HG02763 (cell line): ENCODE measurements at regions not wholly inside any gene's neighbourhood (a gene's known extent, or its start where the extent isn't known, plus 50 kb on each side); places are given as distances from the start of the nearest gene placed in this dataset.

Source experiments
- ATAC-seq: cut with Tn5 transposase; IDR thresholded peaks from one replicate; pipeline ENCODE4 v1.9.1; 2021; ENCODE audit warnings: mild to moderate bottlenecking, moderate library complexity; ENCODE audit not compliant: unreplicated experiment

DNA sequence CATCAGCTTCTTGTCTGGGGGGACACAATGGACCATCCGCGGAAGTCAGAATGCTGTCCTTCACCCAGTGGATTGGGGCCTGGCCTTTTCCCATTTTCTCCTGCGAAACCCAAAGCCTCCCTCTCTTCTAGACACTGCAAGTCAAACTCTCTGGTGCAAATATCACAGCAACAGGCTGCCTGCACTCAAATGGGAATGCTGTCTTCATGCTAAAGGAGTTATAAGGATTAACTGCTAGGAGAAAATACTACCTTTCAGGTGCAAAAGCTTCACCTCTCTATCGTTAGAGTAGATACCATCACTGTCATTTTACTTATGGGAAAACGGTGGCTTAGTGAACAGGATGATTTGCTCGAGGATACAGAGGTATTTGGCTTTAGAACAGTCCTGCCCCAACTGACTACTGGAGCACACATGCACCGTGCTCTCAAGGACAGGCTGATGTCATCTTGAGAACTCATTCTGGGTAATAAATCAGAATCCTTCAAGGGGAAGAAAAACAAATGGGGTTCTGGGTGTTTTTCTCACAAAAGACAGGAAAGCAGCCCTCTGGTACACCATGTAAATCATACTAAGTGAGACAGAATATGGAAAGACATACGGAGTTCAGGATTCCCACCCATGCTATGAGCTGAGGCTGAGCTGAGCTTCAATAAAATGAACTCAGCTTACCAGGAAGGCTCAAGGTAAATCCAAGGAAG is 100.9 kb downstream of the SAMD9 start:
- no peak for ATAC-seq

DNA sequence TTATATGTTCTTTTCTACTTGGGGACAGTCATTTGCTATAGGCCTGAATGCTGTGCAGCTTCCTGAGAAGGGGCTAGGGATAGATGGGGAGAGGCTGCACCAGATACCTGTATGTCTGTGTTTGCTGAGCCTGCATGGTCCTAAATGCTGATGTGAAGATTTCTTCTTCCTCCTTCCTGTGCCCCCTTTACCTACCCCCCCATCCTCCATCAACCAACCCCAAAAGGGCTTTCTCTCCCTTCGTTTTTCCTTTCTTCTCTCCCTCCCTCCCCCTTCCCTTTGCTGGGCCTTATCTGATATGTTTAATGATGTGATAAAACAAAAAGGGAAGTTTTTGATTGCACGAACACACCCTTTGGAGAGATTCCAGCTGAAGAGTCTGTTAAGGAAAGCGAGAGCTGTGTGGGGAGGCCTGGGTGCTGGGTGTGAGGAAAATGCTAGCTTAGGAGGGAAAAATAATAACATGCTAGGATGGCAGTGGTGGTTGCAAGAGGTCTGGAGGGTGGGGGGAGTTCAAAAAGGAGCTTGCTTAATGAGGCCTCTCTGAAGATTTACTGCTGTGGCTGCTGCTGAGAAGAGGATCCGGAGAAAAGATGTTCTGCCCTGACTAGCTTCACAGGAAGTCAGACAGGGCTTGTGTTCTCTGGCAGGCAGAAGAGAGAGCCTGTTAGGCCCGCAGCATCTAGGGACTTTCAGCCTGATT is 101.8 kb downstream of the SAMD9 start:
- no peak for ATAC-seq

DNA sequence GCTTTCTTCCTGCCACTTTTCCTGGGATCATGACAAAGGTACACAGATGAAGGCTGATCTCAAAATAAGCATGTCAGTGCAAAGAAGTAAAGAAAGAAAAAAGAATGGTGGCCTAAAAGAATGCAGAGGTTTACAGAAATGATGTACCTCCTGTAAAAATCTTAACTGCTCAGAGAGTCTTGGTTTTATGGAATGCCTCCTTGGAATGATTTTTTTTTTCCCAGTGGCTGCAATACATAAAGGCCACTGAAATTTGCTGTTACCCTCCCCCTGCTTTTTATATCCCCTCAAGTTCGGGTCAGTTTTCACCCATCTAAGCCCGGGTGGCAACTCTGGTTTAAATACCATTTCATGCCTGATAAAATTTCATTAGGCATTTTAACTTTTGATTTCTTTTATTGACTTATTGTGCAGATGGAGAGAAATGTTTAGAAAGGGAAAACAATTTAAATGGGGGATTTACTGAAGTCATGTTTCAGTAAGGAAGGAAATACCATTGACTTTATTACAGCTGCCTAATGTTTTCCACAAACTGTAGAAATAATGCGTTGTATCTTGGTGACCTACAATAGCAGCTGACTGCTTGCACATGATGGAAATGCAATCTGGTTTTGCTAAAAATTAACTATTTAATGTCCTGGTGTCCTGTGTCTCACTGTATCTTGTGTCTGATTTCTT is 102.5 kb downstream of the SAMD9 start:
- no peak for ATAC-seq

DNA sequence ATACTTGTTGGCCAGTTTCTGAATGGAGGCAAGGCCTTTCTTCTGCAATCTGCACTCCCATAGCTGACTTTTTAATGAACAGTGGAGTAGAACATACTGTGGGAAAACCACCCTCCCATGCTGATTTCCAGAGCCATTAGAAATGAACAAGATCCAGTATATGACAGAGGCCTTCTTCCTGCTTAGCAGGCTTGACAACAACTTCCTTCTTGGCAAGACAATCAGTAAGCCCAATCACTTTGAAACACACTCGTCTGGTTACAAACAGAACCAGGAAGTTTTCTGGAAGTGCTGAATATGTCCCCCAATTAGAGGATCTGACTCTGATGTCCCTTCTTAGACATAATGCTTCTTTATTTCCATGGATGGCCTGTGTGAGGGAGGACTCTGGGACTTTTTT is 103.4 kb downstream of the SAMD9 start:
- ATAC-seq = no peak

DNA sequence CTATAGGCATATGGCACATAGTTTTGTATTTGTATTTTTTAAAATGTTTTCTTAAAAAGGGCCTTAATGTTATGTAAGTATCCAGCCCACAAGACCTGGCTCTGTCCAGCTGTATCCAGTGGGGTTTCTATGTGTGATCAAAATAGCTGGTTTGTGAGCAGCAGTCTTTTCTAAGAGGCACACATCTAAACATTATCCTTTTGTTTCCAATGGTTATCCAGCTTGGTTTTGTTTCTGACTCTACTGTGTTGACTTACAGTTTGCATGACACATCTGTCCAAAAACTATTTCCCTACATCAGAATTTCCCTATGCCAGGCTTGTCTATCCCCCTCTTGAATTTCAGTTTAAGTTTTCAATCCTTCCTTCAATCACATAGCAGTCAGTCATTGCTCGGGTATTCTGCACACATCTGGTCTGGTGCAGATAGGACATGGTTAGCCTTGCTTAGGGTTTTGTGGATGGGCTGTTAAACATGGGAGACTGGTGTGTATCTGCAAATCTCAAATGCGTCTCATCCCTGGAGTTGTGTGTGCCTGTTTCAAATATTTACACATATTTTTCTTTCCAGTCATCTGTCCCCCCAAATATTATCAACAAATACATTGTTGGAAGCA is 104.2 kb downstream of the SAMD9 start:
- no peak for ATAC-seq

DNA sequence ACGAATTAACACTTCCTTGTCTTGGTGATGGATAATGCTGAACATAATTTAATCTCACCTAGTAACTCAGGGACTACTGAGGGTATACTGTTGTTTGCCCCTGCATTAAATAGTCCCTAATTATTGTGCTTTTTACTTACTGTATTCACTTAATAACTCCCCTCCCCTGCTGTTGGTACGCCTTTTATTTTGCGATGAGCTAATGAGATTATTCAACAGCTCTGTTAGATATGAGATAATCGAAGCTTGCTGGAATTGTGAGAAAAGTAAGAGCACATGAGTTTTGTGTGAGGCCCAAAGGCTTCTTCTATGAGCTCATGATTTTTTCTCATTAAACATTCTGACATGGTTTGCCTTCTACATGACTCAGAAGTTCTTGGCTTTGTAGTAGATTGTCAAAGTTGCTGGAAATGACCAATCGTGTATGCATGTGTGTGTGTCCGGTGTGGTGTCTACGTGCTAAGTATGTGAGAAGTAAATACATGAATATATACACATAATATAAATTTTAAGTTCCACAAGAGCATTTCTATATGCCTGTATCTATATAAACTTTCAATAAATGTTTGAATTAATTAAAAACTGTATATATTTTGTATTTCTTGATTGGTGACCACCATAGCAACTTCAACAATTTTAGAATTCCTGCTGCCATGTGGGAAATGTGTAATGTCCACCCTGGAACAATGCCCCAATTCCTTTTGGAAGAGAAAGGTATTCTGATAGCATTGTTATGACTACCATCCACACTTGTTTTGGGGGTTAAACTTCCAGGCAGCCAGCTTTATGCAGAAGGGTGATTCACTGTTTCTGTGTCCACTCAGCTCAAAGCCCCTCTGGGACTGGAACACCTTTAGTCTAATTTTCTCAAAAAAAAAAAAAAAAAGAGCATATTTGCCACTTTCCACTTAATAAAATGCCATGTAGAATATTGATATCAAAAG is 106.2 kb downstream of the SAMD9 start:
- no peak for ATAC-seq

DNA sequence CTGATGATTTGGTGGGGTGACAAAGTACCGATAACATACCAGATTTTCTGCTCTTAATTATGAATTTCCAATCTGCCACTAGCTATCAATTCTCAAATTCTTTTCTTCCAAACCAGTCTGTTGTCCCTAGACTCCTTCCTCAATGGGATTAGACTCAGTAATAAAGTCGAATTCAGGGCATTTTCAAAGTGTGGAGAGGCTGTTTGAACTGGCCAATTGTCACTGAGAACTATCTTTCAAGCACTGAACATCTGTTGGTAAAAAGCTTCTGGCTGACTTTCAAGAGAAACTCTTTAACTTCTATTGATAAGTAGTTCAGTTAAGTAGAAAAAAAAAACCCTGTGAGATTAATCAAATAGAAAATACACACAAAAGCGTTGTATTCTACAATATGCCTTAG is 108.9 kb downstream of the SAMD9 start:
- no peak for ATAC-seq

DNA sequence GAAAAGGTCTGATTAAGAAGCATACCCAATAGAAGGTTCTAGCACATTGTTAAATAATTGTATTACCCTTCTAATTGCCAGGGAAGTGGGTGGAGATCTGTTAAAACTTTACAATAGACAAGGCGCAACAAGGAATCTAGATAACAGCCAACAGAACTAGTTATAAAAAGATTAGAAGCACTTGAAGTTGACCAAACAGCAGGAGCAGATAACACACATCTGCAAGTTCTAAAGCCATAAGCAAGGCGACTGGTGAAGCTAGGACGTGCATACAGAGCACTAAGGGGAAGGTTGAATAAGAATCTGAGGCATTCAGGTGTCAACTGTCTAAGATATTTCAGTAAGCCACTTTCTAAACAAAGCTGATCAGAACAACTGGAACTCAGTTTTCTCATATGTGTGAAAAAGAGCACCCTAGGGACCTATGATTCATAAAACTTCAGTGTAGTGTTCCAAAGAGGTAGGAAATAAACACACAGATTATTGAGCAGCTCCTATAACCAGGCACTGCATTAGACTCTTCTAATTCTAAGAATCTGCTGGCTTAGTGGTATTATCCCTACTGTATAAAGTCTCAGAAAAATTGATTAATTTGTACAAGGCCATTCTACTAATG is 111.2 kb downstream of the SAMD9 start:
- ATAC-seq = no peak

DNA sequence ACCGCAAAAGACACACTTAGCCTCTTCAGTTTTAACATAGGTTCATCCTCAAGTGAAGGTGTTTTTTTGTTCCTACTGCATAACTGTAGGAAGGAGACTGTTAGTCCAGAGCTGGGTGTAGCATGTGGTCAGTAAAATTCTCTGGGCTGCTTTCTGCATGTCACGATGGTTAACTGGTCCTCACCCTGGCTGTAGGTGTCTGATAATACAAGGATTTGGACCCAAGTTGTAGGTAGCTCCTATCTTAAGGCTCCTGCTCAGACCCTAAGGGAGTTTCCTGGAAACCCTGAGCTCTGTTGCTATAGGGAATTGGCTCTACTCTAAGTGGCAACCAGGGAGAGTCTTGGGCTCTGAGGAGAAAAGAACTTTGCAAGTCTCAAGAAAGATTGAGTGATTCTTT is 112.9 kb downstream of the SAMD9 start:
- no peak for ATAC-seq

DNA sequence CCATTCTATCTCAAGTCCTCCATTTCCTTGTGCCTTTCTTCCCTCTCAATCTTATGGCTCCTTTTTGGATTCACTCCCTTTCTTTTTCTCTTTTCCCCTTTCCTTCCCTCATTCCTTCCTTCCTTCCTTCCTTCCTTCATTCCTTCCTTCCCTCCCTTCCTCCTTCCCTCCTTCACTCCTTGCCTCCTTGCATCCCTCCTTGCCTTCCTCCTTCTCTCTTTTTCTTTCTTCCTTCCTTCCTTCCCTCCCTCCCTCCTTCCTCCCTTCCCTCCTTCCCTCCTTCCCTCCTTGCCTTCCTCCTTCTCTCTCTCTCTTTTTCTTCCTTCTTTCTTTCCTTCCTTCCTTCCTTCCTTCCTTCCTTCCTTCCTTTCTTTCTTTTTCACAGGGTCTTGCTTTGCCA is 120.1 kb downstream of the SAMD9 start:
- ATAC-seq = no peak

DNA sequence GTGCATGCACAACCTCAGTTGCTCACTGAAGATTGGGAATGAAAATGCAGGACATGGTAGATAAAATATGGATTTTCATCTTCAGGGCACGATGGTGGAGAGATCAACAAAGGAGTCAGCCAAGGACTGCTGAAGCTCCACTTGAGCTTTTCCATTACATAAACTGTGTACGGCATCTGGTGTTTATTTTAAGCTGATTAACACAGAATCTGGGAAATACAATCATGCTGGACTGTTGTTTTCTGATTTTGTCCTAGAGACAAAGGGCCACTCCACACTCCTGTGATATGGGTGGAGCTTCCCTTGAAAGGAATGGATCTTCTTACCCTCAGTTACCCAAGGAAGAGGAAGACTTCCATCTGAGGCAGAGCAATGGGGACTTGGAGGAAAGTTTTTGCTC is 120.6 kb downstream of the SAMD9 start:
- no peak for ATAC-seq

DNA sequence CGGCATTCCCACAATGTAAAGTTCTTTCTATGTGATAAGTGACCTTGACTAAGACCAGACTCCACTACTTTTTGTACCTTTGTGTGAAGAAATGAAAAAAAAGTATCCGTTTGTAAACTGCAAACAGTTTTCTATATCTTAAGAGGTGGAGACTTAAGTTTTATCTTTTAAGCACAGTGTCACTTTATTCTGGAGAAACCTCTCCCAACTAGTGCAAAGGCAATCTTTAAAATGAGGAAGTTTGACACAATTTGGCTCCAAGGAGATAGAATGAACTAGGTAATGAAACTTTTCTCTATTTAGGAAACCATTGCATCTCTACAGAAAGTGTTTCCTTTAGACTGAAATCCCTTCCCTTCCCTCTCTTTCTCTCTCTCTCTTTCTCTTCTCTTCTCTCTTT is 122.9 kb downstream of the SAMD9 start:
- ATAC-seq = no peak

DNA sequence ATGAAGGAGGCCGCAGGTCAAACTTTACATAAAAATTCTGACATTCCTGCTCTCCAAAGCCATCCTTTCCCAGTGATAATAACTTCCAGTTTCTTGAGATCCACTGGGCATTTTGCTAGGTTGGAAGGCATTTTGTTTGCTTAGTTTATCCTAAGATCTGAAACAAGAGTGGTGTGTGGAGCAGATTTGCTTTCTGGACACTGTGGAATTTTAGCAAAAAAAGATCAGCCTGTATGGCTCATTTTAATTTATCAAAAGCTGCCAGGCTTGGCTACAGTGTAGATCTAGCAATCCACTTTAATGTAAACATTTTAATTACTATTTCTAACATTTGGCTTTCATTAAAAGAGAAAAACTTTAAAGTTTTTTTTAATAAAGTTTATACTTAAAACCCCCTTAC is 124.8 kb downstream of the SAMD9 start:
- no peak for ATAC-seq

DNA sequence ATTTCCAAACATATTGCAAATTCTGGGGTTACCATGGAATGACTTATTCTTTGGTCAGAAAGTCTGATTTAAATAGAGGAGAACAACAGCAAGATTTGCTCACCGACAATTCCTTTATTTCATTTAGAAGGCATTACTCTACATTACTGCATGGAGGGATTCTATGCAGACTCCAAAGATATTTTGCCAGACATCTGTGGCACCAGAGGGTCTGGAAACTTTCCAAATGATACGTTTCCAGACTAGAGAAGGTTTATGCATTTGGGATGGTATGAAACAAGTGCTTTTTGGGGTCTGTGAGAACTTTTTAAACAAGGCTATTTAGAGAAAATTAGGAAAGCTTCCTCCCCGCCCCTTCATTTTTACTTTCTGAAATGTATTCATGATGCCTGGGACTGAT is 125.3 kb downstream of the SAMD9 start:
- no peak for ATAC-seq

DNA sequence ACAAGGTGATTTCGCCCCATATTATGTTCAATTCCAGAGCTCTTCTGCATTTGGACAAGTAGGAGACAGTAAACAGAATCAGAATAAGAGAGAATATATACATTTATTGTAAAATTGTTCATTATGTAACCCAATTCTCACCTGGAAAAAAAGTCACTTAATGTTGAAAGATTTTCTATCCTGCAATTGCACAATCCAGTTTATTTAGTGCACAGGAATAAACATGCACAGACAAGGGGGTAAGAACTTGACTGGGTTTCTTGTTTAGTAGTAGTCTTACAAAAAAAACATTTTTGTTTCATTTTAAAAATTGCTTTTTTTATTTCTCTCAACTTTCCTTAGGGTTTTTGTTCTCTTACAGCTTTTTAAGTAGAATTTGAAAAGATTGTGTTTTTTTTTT is 126.6 kb downstream of the SAMD9 start:
- ATAC-seq = no peak

DNA sequence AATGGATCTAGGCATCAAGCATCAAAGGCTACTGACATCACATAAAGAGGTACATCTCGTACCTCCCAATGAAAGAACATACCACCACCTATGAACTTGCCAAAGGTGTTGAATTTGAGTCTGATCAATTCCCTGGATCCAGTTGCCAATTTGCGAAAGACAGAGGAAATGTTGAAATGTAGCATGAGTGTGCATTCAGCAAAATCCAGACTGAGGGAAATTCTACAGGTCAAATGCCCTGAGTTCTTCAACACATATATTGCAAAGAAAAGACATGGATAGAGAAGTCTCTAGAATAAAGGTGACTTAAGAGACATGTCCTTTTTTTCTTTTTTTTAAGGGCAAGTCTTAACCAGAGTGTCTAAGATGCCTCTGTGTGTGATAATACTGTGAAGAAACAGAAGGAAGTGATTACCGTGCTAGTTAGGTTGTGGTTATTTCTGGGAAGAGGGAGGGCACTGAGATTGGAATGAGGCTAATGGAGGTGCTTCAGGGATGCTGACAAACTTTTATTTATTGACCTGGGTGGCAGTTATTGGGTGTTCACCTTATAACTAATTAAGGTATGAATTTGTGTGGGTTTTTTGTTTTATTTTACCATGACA is 128.7 kb downstream of the SAMD9 start:
- no peak for ATAC-seq

DNA sequence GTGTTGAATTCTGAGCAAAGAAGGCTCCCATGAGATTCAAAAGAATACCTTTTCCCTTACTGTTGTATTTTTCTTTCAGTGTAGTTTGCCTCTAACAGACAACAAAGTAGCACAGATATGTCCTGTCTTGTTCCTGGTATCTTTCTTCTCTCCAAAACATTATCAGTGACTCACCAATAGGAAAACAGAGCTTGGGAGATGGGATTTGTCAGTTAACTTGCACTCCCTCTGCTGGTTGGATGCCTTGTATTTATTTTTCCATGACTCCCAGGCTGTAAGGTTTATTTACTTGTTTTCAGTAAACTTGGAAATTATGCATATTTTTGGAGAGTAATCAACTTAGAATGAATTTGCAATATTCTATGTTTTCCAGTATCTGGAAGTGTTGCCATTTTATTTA is 129.7 kb downstream of the SAMD9 start:
- ATAC-seq = no peak

DNA sequence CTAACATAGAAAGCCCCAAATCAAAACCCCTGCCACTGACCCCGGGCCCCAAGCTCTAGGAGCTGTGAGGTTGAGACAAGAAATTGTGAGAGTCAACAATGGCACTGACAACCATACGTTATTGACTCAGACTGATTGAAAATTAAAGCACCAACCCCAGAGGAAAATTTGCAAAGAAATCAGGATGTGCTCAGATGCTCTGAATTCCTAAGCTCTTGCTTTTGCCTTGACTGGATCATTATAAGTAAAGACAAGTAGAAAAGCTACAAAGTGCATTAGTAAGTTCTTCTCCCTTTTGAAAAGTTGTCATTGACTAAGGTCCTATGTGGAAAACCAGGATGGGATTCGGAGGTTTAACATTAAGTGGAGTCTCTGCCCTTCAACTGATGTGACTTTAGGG is 130.2 kb downstream of the SAMD9 start:
- ATAC-seq = no peak

DNA sequence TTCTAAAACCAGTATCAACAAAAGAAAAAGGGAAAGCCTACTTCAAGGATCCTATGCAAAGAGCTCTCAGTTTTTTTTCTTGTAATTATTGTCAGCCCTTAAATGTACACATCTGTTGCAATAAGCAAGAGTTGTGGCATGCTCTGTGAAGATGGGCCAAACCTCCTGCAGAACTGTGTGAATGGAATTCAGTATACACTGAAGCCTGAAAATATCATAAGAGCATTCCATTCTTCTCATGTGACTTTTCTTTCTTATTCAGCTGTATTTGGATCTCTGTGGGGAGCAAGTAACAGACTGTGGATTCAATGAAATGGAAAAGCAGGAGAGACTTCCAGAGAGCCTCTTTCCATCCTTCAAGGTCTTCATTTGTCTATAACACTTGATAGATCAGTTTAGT is 130.7 kb downstream of the SAMD9 start:
- ATAC-seq = no peak

DNA sequence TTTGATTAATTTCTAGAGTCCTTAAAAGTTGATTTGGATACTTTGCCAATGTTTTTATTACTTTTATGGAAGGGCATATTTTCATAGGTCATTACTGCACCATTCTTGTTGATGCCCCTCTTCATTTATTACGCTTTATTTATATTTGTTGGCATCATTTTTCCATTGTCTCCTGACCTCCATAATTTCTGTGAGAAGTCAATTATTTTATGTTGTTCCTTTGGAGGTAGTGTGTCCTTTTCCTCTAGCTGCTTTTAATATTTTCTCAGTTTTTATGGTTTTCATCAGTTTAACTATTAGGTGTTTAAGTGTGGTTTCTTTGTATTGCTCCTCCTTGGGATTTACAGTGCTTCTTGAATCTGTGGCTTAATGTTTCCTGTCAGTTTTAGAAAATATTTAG is 134.9 kb downstream of the SAMD9 start:
- no peak for ATAC-seq
